ENCODE measurements at regions not wholly inside any gene's neighbourhood (a gene's known extent, or its start where the extent isn't known, plus 50 kb on each side); places are given as distances from the start of the nearest gene placed in this dataset.

GRCh38 chr16:79721270-79721669 lies 120.7 kb upstream of the MAF start:
- DNase-seq, result no peak

GRCh38 chr16:79717333-79718137 lies 117.0 kb upstream of the MAF start:
- no peak for DNase-seq

GRCh38 chr16:79716645-79717332 lies 116.3 kb upstream of the MAF start:
- DNase-seq, result no peak

- no peak for DNase-seq
These were observed 114.5 kb upstream of the MAF start for GRCh38 chr16:79715061-79715460.

- no peak for DNase-seq
These were observed 113.9 kb upstream of the MAF start for GRCh38 chr16:79714440-79714839.

GRCh38 chr16:79713609-79714309 lies 113.2 kb upstream of the MAF start:
- DNase-seq, result no peak

- DNase-seq, result no peak
These were observed 111.7 kb upstream of the MAF start for GRCh38 chr16:79712276-79712675.

- no peak for DNase-seq
These were observed 107.3 kb upstream of the MAF start for GRCh38 chr16:79707876-79708275.

GRCh38 chr16:79703066-79703465 lies 102.5 kb upstream of the MAF start:
- no peak for DNase-seq

- DNase-seq, result no peak
These were observed 97.8 kb upstream of the MAF start for GRCh38 chr16:79698341-79698753.

GRCh38 chr16:79697562-79698112 lies 97.1 kb upstream of the MAF start:
- no peak for DNase-seq

- DNase-seq, result no peak
These were observed 90.5 kb upstream of the MAF start for GRCh38 chr16:79691007-79691406.

- DNase-seq, result no peak
These were observed 89.6 kb upstream of the MAF start for GRCh38 chr16:79690159-79690558.

GRCh38 chr16:79687249-79688130 lies 87.0 kb upstream of the MAF start:
- no peak for DNase-seq

GRCh38 chr16:79685871-79686270 lies 85.3 kb upstream of the MAF start:
- DNase-seq, result no peak

GRCh38 chr16:79679334-79679733 lies 78.8 kb upstream of the MAF start:
- DNase-seq, result no peak

- DNase-seq, result no peak
These were observed 77.4 kb upstream of the MAF start for GRCh38 chr16:79677799-79678530.

- DNase-seq, result no peak
These were observed 73.1 kb upstream of the MAF start for GRCh38 chr16:79673635-79674034.

- no peak for DNase-seq
These were observed 72.0 kb upstream of the MAF start for GRCh38 chr16:79672524-79672923.

GRCh38 chr16:79668502-79668901 lies 68.0 kb upstream of the MAF start:
- no peak for DNase-seq

GRCh38 chr16:79665970-79666369 lies 65.4 kb upstream of the MAF start:
- no peak for DNase-seq

- no peak for DNase-seq
These were observed 63.9 kb upstream of the MAF start for GRCh38 chr16:79664407-79664806.

Data from NCI-H446 (cell line).